Sigmoid colon (tissue), 6 donors: ENCODE measurements at regions not wholly inside any gene's neighbourhood (a gene's known extent, or its start where the extent isn't known, plus 50 kb on each side); places are given as distances from the start of the nearest gene placed in this dataset.
A peak's percentile ranks its signal among the peaks of the same experiment; 100 is the strongest.

Experiments
- DNase-seq: peaks from one replicate; pipeline ENCODE4 v3.0.0-alpha.2; 2019
- H3K27ac ChIP-seq, 4 donors: fragments of 200-600 bp; sonication (generic); one replicate each; pipeline ENCODE4 v1.5.1; 2016 to 2019; ENCODE audit warnings: mild to moderate bottlenecking in 1 of 4
- H3K27me3 ChIP-seq, 3 donors: fragments of 200-600 bp; sonication (generic); one replicate each; pipeline ENCODE4 v1.5.1; 2019; ENCODE audit warnings: mild to moderate bottlenecking in 1 of 3
- H3K36me3 ChIP-seq, 4 donors: fragments of 200-600 bp; sonication (generic); one replicate each; pipeline ENCODE4 v1.5.1; 2016 to 2019
- H3K4me1 ChIP-seq, 4 donors: fragments of 200-600 bp; sonication (generic); one replicate each; pipeline ENCODE4 v1.5.1; 2017 to 2019
- H3K4me3 ChIP-seq, 4 donors: fragments of 200-600 bp; sonication (generic); one replicate each; pipeline ENCODE4 v1.5.1; 2017 to 2019; ENCODE audit warnings: mild to moderate bottlenecking in 2 of 4, moderate library complexity in 1 of 4
- H3K9me3 ChIP-seq, 4 donors: fragments of 200-600 bp in 3 of 4; sonication (generic) in 3 of 4; one replicate each; pipeline versions ENCODE4 v1.5.1 to v1.6.1; 2013 to 2019
- EP300 ChIP-seq, 4 donors: sonication (generic); formaldehyde crosslinking; IDR thresholded peaks; one replicate each; pipeline ENCODE4 v1.6.1; 2017; ENCODE audit warnings: antibody characterized with exemption in 4 of 4
- POLR2A ChIP-seq, 2 donors: fragments of 450-650 bp; IDR thresholded peaks; one replicate each; pipeline ENCODE4 v1.6.1; 2016; ENCODE audit warnings: antibody characterized with exemption in 2 of 2, mild to moderate bottlenecking in 2 of 2, moderate library complexity in 2 of 2
- POLR2AphosphoS5 ChIP-seq, 4 donors: sonication (generic); formaldehyde crosslinking; IDR thresholded peaks; one replicate each; pipeline ENCODE4 v1.6.1; 2017; ENCODE audit warnings: antibody characterized with exemption in 4 of 4
- WGBS, 2 donors: extraction: QIAGEN DNeasy Blood & Tissue Kit; methylation state at CpG; one replicate each; pipeline ENCODE4 v1.1.7; 2013; 5-methylcytosine and 5-hydroxymethylcytosine counted together
- intact Hi-C: fragments of 100-400 bp; cut with DNase I; formaldehyde crosslinking; loops from one replicate; pipeline ENCODE4 v1.15.1; 2023
- TF ChIP-seq, protein P1 (sequence below), 4 experiments: fragments of 450-650 bp in 3 of 4; fragments of 200-600 bp in 1 of 4; IDR thresholded peaks; one replicate each; pipeline ENCODE4 v1.5.1; 2016 to 2019; ENCODE audit warnings: antibody characterized with exemption in 4 of 4, mild to moderate bottlenecking in 3 of 4, moderate library complexity in 2 of 4
- donor health status: healthy with polysubstance abuse.
- donor health status: healthy.

DNA sequence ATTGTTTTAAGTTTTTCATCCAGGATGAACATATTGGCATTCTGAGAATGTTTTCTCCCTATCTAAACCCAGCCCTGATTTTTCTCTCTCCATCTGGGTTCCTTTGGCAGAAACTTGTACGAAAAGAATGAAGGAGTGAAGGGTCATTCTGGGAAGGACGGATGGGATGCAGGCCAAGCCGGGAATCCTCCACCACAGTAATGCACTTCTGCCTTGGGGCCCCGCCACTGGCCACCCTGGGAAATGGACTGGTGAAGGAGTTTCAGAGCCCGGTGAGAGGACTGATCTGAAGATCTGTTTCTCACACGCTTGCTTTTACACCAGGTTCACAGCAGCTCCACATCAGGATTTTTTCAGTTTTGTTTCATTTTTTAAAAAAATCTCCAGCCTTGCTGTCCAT is 554.8 kb downstream of the BNC2 start:
- H3K27me3 ChIP-seq = no peaks in the 10 kb centered on the region
- H3K27ac ChIP-seq = no peak overlapping the region
- H3K9me3 ChIP-seq = no peaks in the 10 kb centered on the region
- peak; percentile 48 for DNase-seq
- H3K36me3 ChIP-seq = no peaks in the 10 kb centered on the region
- WGBS, 2 donors = 82 to 90% methylated on average over 6 of the region's 6 CpGs
- intact Hi-C loops = no loop called here
- TF ChIP-seq POLR2AphosphoS5 (IDR thresholded peaks at IDR 0.05) = no peak
- no peak for TF ChIP-seq POLR2A (IDR thresholded peaks at IDR 0.05)
- TF ChIP-seq, protein P1, sequence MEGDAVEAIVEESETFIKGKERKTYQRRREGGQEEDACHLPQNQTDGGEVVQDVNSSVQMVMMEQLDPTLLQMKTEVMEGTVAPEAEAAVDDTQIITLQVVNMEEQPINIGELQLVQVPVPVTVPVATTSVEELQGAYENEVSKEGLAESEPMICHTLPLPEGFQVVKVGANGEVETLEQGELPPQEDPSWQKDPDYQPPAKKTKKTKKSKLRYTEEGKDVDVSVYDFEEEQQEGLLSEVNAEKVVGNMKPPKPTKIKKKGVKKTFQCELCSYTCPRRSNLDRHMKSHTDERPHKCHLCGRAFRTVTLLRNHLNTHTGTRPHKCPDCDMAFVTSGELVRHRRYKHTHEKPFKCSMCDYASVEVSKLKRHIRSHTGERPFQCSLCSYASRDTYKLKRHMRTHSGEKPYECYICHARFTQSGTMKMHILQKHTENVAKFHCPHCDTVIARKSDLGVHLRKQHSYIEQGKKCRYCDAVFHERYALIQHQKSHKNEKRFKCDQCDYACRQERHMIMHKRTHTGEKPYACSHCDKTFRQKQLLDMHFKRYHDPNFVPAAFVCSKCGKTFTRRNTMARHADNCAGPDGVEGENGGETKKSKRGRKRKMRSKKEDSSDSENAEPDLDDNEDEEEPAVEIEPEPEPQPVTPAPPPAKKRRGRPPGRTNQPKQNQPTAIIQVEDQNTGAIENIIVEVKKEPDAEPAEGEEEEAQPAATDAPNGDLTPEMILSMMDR (IDR thresholded peaks at IDR 0.05) = no peak
- no peak for TF ChIP-seq EP300 (IDR thresholded peaks at IDR 0.05)
- peaks cover 0 to 15% (median 9%) of the 10 kb centered on the region in 4 donors for H3K4me1 ChIP-seq
- no peak overlapping the region for H3K4me3 ChIP-seq

DNA sequence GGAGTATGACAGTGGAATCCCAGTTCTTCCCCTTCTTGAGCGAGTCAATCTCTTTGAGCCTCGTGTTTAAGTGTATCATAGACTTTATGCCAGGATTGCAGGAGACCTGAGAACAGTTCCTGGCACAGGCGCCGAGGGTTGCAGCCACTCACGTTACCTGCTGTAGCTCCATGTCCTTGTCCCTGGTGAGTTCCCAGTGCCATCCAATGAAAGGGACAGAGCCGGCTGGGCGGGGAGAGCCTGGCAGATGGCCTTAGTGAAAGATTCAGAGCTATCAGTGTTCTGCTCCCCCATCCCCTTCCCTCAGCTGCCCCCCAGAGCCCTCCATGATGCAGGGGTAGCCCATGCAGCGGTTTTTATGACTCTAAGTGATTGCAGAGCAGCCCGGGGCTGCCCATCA is 554.0 kb downstream of the BNC2 start:
- intact Hi-C loops = no loop called here
- no peaks in the 10 kb centered on the region for H3K36me3 ChIP-seq
- no peaks in the 10 kb centered on the region for H3K9me3 ChIP-seq
- H3K4me3 ChIP-seq = no peak overlapping the region
- H3K4me1 ChIP-seq = peaks cover 0 to 15% (median 7%) of the 10 kb centered on the region in 4 donors
- TF ChIP-seq EP300 (IDR thresholded peaks at IDR 0.05) (no peak), POLR2AphosphoS5 (IDR thresholded peaks at IDR 0.05) (no peak), POLR2A (IDR thresholded peaks at IDR 0.05) (no peak)
- TF ChIP-seq, protein P1 (IDR thresholded peaks at IDR 0.05) = no peak
- DNase-seq = peak; percentile 55
- H3K27ac ChIP-seq = no peak overlapping the region
- no peaks in the 10 kb centered on the region for H3K27me3 ChIP-seq
- 85 to 87% methylated on average over 9 of the region's 9 CpGs for WGBS, 2 donors

DNA sequence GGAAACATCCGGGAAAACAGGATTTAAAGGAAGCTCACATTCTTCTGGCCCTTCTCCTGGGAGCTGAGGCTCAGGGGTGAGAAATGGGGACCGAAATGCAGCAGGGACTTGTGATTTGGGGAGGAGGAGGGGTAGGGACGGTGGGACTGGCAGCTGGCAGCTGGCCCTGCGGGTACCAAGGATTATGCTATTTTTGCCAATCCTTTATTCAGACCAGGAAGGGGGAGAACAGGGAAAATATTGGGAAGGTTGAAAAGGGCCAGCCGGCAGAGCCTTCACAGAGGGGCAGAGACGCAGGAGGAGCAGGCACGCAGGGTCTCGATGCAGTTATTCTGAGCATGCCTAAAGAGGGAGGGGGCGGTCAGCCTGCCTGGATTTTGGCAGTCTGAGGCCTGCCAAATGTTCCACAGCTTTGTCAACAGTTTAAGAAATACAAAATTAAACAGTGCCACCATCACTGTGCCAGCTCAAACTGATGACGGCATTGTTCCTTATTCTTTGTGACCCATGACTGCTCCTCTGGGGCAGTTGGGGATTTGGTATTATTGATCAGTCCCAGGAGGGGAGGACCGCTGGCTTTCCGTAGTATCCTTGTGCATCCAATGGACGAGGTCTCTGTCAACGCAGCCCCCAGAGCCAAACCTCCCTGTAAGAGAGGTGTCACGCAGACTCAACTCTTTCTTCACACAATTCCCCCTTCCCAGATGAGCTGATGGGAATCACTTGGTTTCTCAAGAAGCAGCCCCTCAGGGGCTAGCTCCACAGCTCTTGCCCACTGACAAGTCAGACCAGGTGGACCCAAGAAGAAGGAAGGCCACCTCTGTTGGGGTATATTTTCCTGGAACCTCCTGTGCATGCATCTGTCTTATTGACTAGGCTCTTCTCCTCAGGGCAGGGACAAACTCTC is 553.3 kb downstream of the BNC2 start:
- H3K27ac ChIP-seq = no peak overlapping the region
- no peaks in the 10 kb centered on the region for H3K9me3 ChIP-seq
- DNase-seq = peak; percentile 32
- H3K27me3 ChIP-seq = no peaks in the 10 kb centered on the region
- H3K4me3 ChIP-seq = no peak overlapping the region
- TF ChIP-seq EP300 (IDR thresholded peaks at IDR 0.05) (no peak), POLR2AphosphoS5 (IDR thresholded peaks at IDR 0.05) (no peak), POLR2A (IDR thresholded peaks at IDR 0.05) (no peak)
- TF ChIP-seq, protein P1 (IDR thresholded peaks at IDR 0.05) = no peak
- intact Hi-C loops = no loop called here
- 85 to 89% methylated on average over 15 of the region's 15 CpGs for WGBS, 2 donors
- peaks cover 0 to 18% (median 9%) of the 10 kb centered on the region in 4 donors for H3K4me1 ChIP-seq
- H3K36me3 ChIP-seq = no peaks in the 10 kb centered on the region

DNA sequence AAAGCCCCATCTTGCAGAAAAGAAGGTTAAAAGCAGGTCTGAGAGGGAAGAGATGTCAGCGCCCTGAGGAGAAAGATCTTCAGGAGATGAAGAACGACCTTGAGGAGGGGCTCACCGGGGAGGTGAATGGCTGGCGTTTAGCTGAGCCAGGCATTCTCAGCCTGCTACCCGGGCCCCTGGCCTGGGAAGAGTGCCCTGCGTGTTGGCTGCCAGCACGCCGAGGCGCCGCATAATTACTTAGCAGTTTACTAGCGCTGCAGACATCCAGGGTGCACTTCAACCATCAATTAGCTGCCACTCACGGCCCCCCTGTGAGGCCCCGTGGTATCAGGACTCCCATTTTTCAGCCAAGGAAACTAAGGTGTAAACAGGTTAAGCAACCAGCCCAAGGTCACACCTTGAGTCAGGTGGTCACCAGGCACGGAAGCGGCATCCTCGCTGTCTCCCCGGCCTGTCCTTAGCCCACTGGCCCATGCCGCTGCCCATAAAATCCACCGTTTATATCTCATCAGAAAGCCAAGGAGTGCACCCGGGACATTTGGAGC is 551.9 kb downstream of the BNC2 start:
- intact Hi-C loops = no loop called here
- DNase-seq = peak; percentile 66
- no peaks in the 10 kb centered on the region for H3K27me3 ChIP-seq
- 91 to 93% methylated on average over 20 of the region's 20 CpGs for WGBS, 2 donors
- peaks cover 0 to 18% (median 9%) of the 10 kb centered on the region in 4 donors for H3K4me1 ChIP-seq
- H3K27ac ChIP-seq = no peak overlapping the region
- H3K9me3 ChIP-seq = no peaks in the 10 kb centered on the region
- H3K4me3 ChIP-seq = no peak overlapping the region
- TF ChIP-seq, protein P1 (IDR thresholded peaks at IDR 0.05) = no peak
- TF ChIP-seq EP300 (IDR thresholded peaks at IDR 0.05) = no peak
- no peak for TF ChIP-seq POLR2A (IDR thresholded peaks at IDR 0.05)
- TF ChIP-seq POLR2AphosphoS5 (IDR thresholded peaks at IDR 0.05) = no peak
- H3K36me3 ChIP-seq = no peaks in the 10 kb centered on the region
